ENCODE measurements at regions not wholly inside any gene's neighbourhood (a gene's known extent, or its start where the extent isn't known, plus 50 kb on each side); places are given as distances from the start of the nearest gene placed in this dataset.

GRCh38 chr9:108197899-108198298 is 657.9 kb downstream of the ACTL7B start:
- CTCF ChIA-PET = no interaction called here
- Mint-ChIP-seq H3K27me3 (ENCODE audit: insufficient read depth, unreplicated experiment) (no peaks in the 10 kb centered on the region), H3K27ac (ENCODE audit: low read depth, unreplicated experiment) (no peak overlapping the region), H3K4me3 (ENCODE audit: unreplicated experiment) (no peak overlapping the region), H3K9me3 (ENCODE audit: unreplicated experiment) (peaks cover 8% of the 10 kb centered on the region), H3K4me1 (ENCODE audit: insufficient read depth, unreplicated experiment) (no peaks in the 10 kb centered on the region), H3K36me3 (ENCODE audit: insufficient read depth, unreplicated experiment) (no peaks in the 10 kb centered on the region)
- TF ChIP-seq CTCF (IDR thresholded peaks at IDR 0.05; ENCODE audit: unreplicated experiment) = no peak
- POLR2A ChIA-PET = no interaction called here
- no TSS peak for BruUV-seq (replicated peaks)
- intact Hi-C loops (cut with micrococcal nuclease) = no loop called here
- DNase-seq (ENCODE audit: unreplicated experiment) = no peak

- ChIA-PET POLR2A (no interaction called here), CTCF (no interaction called here)
- no TSS peak for BruUV-seq (replicated peaks)
Observed at GRCh38 chr9:108197008-108197365, 658.8 kb downstream of the ACTL7B start.

GRCh38 chr9:108196332-108197007 is 659.3 kb downstream of the ACTL7B start:
- CTCF ChIA-PET = no interaction called here
- intact Hi-C loops (cut with micrococcal nuclease) = no loop called here
- Mint-ChIP-seq H3K36me3 (ENCODE audit: insufficient read depth, unreplicated experiment) (no peaks in the 10 kb centered on the region), H3K4me1 (ENCODE audit: insufficient read depth, unreplicated experiment) (no peaks in the 10 kb centered on the region), H3K4me3 (ENCODE audit: unreplicated experiment) (no peak overlapping the region), H3K9me3 (ENCODE audit: unreplicated experiment) (no peaks in the 10 kb centered on the region), H3K27ac (ENCODE audit: low read depth, unreplicated experiment) (no peak overlapping the region), H3K27me3 (ENCODE audit: insufficient read depth, unreplicated experiment) (no peaks in the 10 kb centered on the region)
- POLR2A ChIA-PET = no interaction called here
- TF ChIP-seq CTCF (IDR thresholded peaks at IDR 0.05; ENCODE audit: unreplicated experiment) = no peak
- BruUV-seq (replicated peaks) = no TSS peak
- no peak for DNase-seq (ENCODE audit: unreplicated experiment)

More at GRCh38 chr9:108197008-108197365, 658.8 kb downstream of the ACTL7B start:
- TF ChIP-seq CTCF (IDR thresholded peaks at IDR 0.05; ENCODE audit: unreplicated experiment) = no peak
- H3K4me3 Mint-ChIP-seq (ENCODE audit: unreplicated experiment) = no peak overlapping the region
- no peak for DNase-seq (ENCODE audit: unreplicated experiment)
- H3K4me1 Mint-ChIP-seq (ENCODE audit: insufficient read depth, unreplicated experiment) = no peaks in the 10 kb centered on the region
- H3K9me3 Mint-ChIP-seq (ENCODE audit: unreplicated experiment) = peaks cover 5% of the 10 kb centered on the region
- no peaks in the 10 kb centered on the region for H3K36me3 Mint-ChIP-seq (ENCODE audit: insufficient read depth, unreplicated experiment)
- H3K27ac Mint-ChIP-seq (ENCODE audit: low read depth, unreplicated experiment) = no peak overlapping the region
- no peaks in the 10 kb centered on the region for H3K27me3 Mint-ChIP-seq (ENCODE audit: insufficient read depth, unreplicated experiment)
- intact Hi-C loops (cut with micrococcal nuclease) = no loop called here

- no peak for DNase-seq (ENCODE audit: unreplicated experiment)
- TF ChIP-seq CTCF (IDR thresholded peaks at IDR 0.05; ENCODE audit: unreplicated experiment) = no peak
- H3K4me1 Mint-ChIP-seq (ENCODE audit: insufficient read depth, unreplicated experiment) = no peaks in the 10 kb centered on the region
- no peaks in the 10 kb centered on the region for H3K36me3 Mint-ChIP-seq (ENCODE audit: insufficient read depth, unreplicated experiment)
- no peaks in the 10 kb centered on the region for H3K27me3 Mint-ChIP-seq (ENCODE audit: insufficient read depth, unreplicated experiment)
- ChIA-PET POLR2A (no interaction called here), CTCF (interaction anchor here (0.8 kb wide), 1 partner anchor 75 kb away, joined by 3 read pairs; no protein-coding TSS in a partner anchor)
- intact Hi-C loops (cut with micrococcal nuclease) = no loop called here
- no peak overlapping the region for H3K27ac Mint-ChIP-seq (ENCODE audit: low read depth, unreplicated experiment)
- BruUV-seq (replicated peaks) = no TSS peak
- H3K4me3 Mint-ChIP-seq (ENCODE audit: unreplicated experiment) = no peak overlapping the region
- H3K9me3 Mint-ChIP-seq (ENCODE audit: unreplicated experiment) = no peaks in the 10 kb centered on the region
Observed at GRCh38 chr9:108194154-108194553, 661.6 kb downstream of the ACTL7B start.
